ENCODE measurements at regions not wholly inside any gene's neighbourhood (a gene's known extent, or its start where the extent isn't known, plus 50 kb on each side); places are given as distances from the start of the nearest gene placed in this dataset.

GRCh38 chr5:57816108-57816507 lies 333.5 kb upstream of the ACTBL2 start:
- peak; percentile 79 for DNase-seq (ENCODE audit: extremely low read depth, low read depth)
- TF ChIP-seq CTCF (IDR thresholded peaks at IDR 0.05; ENCODE audit: low read depth, low read length) = no peak

- DNase-seq (ENCODE audit: extremely low read depth, low read depth) = no peak
- no peak for TF ChIP-seq CTCF (IDR thresholded peaks at IDR 0.05; ENCODE audit: low read depth, low read length)
These were observed 323.1 kb upstream of the ACTBL2 start for GRCh38 chr5:57805732-57806131.

GRCh38 chr5:57805170-57805569 lies 322.6 kb upstream of the ACTBL2 start:
- no peak for TF ChIP-seq CTCF (IDR thresholded peaks at IDR 0.05; ENCODE audit: low read depth, low read length)
- no peak for DNase-seq (ENCODE audit: extremely low read depth, low read depth)

GRCh38 chr5:57804505-57804904 lies 321.9 kb upstream of the ACTBL2 start:
- DNase-seq (ENCODE audit: extremely low read depth, low read depth) = no peak
- TF ChIP-seq CTCF (IDR thresholded peaks at IDR 0.05; ENCODE audit: low read depth, low read length) = no peak

GRCh38 chr5:57804007-57804444 lies 321.4 kb upstream of the ACTBL2 start:
- TF ChIP-seq CTCF (IDR thresholded peaks at IDR 0.05; ENCODE audit: low read depth, low read length) = no peak
- DNase-seq (ENCODE audit: extremely low read depth, low read depth) = peak; percentile 87

GRCh38 chr5:57802131-57802530 lies 319.5 kb upstream of the ACTBL2 start:
- no peak for DNase-seq (ENCODE audit: extremely low read depth, low read depth)
- TF ChIP-seq CTCF (IDR thresholded peaks at IDR 0.05; ENCODE audit: low read depth, low read length) = no peak

- no peak for TF ChIP-seq CTCF (IDR thresholded peaks at IDR 0.05; ENCODE audit: low read depth, low read length)
- DNase-seq (ENCODE audit: extremely low read depth, low read depth) = no peak
These were observed 312.6 kb upstream of the ACTBL2 start for GRCh38 chr5:57795203-57795602.

All from AG09319 (cell line).